ENCODE measurements at regions not wholly inside any gene's neighbourhood (a gene's known extent, or its start where the extent isn't known, plus 50 kb on each side); places are given as distances from the start of the nearest gene placed in this dataset.

DNA sequence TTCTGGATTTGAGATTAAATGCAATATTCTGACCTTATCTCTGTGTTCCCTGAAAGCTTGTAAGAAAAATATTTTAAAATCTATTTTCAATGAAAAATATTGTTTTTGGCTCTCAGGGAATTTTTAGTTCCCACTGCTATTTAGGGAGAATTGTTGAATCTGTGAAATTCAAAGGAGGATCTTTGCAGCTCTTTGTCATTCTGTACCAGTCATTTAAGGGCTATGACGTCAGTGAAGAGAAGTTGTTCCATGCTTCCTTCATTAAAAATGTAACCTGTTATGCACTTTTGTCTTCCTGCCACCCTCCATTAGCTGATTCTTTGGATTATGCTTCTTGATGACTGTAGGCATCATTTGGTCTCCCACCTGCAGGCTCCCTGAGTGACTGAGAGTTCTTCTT, 427.8 kb upstream of the C2CD4B start:
- intact Hi-C loops (cut with DNase I): no loop called here
- Histone ChIP-seq H3K36me3 (replicated peaks in 1 of 2; ENCODE audit: insufficient read depth in 1 of 2, low read depth in 2 of 2) (no peaks in the 10 kb centered on the region), H3K4me1 (peaks cover 6% of the 10 kb centered on the region), H3K4me3 (no peak overlapping the region), H3K27ac (no peak overlapping the region), H3K9me3 (no peaks in the 10 kb centered on the region), H3K27me3 (no peaks in the 10 kb centered on the region)
- ATAC-seq (no peak), DNase-seq (no peak)
- TF ChIP-seq CTCF (IDR thresholded peaks at IDR 0.05) (no peak), POLR2A (IDR thresholded peaks at IDR 0.05) (no peak)
- WGBS, 2 donors: 68 to 76% methylated on average over 1 of the region's 1 CpG

DNA sequence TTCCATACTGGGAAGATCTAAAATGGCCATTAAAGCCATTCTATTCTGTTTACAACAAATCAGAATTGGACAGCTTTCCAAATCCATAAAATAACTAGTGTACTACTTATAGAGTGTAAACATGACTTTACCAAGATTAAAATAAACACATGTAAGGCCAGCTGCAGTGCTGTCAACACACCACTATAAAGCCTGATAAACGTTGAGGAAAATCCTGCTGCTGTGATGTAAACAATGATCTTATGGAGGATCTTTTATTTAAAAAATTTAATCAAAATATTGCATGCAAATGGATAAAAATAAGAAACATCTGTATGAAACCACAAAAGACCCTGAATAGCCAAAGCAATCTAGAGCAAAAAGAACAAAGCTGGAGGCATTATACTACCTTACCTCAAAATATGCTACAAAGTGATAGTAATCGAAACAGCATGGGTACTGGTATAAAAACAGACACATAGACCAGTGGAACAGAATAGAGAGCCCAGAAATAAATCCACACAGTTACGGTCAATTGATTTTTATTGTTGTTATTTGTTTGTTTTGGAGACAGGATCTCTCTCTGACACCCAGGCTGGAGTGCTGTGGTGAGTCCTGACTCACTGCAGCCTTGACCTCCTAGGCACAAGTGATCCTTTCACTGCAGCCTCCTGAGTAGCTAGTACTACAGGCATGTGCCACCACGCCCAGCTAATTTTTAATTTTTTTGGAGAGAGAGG, 428.8 kb upstream of the C2CD4B start:
- intact Hi-C loops (cut with DNase I): no loop called here

DNA sequence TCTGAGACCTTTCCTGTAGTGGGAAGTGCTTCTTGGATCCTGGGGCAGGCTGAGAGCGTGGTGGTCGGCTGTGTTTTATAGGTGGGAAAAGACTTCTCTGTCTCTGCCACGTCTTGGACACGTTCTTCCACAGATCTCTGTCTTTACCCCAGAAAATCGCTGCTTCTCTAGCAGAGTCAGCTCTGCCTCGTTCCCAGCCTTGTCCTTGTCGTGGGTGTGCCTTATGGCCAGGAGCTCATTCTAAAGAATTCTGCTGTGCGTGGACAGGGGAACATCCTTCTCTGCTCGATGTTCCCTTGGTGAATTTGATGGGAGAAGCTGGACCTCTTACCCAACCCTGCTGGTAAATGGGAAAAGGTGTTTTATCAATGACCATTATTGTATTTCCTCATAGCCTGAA, 433.1 kb upstream of the C2CD4B start:
- Histone ChIP-seq H3K4me1 (no peaks in the 10 kb centered on the region), H3K27ac (no peak overlapping the region), H3K27me3 (no peaks in the 10 kb centered on the region), H3K9me3 (no peaks in the 10 kb centered on the region), H3K36me3 (replicated peaks in 1 of 2; ENCODE audit: insufficient read depth in 1 of 2, low read depth in 2 of 2) (no peaks in the 10 kb centered on the region), H3K4me3 (no peak overlapping the region)
- TF ChIP-seq POLR2A (IDR thresholded peaks at IDR 0.05) (no peak), CTCF (IDR thresholded peaks at IDR 0.05) (no peak)
- intact Hi-C loops (cut with DNase I): no loop called here
- WGBS, 2 donors: 82 to 92% methylated on average over 9 of the region's 9 CpGs
- DNase-seq (no peak), ATAC-seq (no peak)

More for the DNA sequence above, 428.8 kb upstream of the C2CD4B start:
- H3K4me3 ChIP-seq: no peak overlapping the region
- H3K36me3 ChIP-seq (replicated peaks in 1 of 2; ENCODE audit: insufficient read depth in 1 of 2, low read depth in 2 of 2): no peaks in the 10 kb centered on the region
- H3K4me1 ChIP-seq: peaks cover 6% of the 10 kb centered on the region
- no peak overlapping the region for H3K27ac ChIP-seq
- H3K27me3 ChIP-seq: no peaks in the 10 kb centered on the region
- no peaks in the 10 kb centered on the region for H3K9me3 ChIP-seq
- TF ChIP-seq POLR2A (IDR thresholded peaks at IDR 0.05) (no peak), CTCF (IDR thresholded peaks at IDR 0.05) (no peak)
- DNase-seq (no peak), ATAC-seq (no peak)
- WGBS, 2 donors: 81% methylated on average over 4 of the region's 4 CpGs

- Histone ChIP-seq H3K36me3 (replicated peaks in 1 of 2; ENCODE audit: insufficient read depth in 1 of 2, low read depth in 2 of 2) (no peaks in the 10 kb centered on the region), H3K4me3 (no peak overlapping the region), H3K27me3 (no peaks in the 10 kb centered on the region), H3K4me1 (no peaks in the 10 kb centered on the region), H3K9me3 (no peaks in the 10 kb centered on the region), H3K27ac (no peak overlapping the region)
- intact Hi-C loops (cut with DNase I): no loop called here
- DNase-seq: no peak
- TF ChIP-seq POLR2A (IDR thresholded peaks at IDR 0.05) (no peak), CTCF (IDR thresholded peaks at IDR 0.05) (no peak)
- WGBS, 2 donors: 79 to 89% methylated on average over 13 of the region's 13 CpGs
- no peak for ATAC-seq
These were observed 435.0 kb upstream of the C2CD4B start for GRCh38 chr15:62599791-62600777.

All from body of pancreas (tissue), 4 donors.